ENCODE measurements at regions not wholly inside any gene's neighbourhood (a gene's known extent, or its start where the extent isn't known, plus 50 kb on each side); places are given as distances from the start of the nearest gene placed in this dataset.

GRCh38 chr1:185574139-185574875 lies 159.9 kb upstream of the HMCN1 start:
- peak; percentile 75 for DNase-seq

GRCh38 chr1:185573677-185574076 lies 160.5 kb upstream of the HMCN1 start:
- DNase-seq, result no peak

- no peak for DNase-seq
Measured at GRCh38 chr1:185573162-185573561, 161.0 kb upstream of the HMCN1 start.

- peak; percentile 61 for DNase-seq
Measured at GRCh38 chr1:185570962-185571361, 163.2 kb upstream of the HMCN1 start.

- no peak for DNase-seq
Measured at GRCh38 chr1:185568155-185569123, 165.8 kb upstream of the HMCN1 start.

- no peak for DNase-seq
Measured at GRCh38 chr1:185567440-185567839, 166.8 kb upstream of the HMCN1 start.

GRCh38 chr1:185566995-185567394 lies 167.2 kb upstream of the HMCN1 start:
- peak; percentile 47 for DNase-seq

GRCh38 chr1:185565302-185565701 lies 168.9 kb upstream of the HMCN1 start:
- DNase-seq, result peak; percentile 98

GRCh38 chr1:185564816-185565215 lies 169.4 kb upstream of the HMCN1 start:
- no peak for DNase-seq

GRCh38 chr1:185562461-185563359 lies 171.5 kb upstream of the HMCN1 start:
- no peak for DNase-seq

- DNase-seq, result no peak
Measured at GRCh38 chr1:185561629-185562028, 172.6 kb upstream of the HMCN1 start.

- DNase-seq, result no peak
Measured at GRCh38 chr1:185560760-185561159, 173.4 kb upstream of the HMCN1 start.

- DNase-seq, result no peak
Measured at GRCh38 chr1:185559684-185560331, 174.4 kb upstream of the HMCN1 start.

GRCh38 chr1:185559151-185559550 lies 175.0 kb upstream of the HMCN1 start:
- DNase-seq, result no peak

- no peak for DNase-seq
Measured at GRCh38 chr1:185556561-185556960, 177.6 kb upstream of the HMCN1 start.

- DNase-seq, result no peak
Measured at GRCh38 chr1:185555743-185556142, 178.4 kb upstream of the HMCN1 start.

GRCh38 chr1:185551008-185551407 lies 183.2 kb upstream of the HMCN1 start:
- no peak for DNase-seq

GRCh38 chr1:185549906-185550305 lies 184.3 kb upstream of the HMCN1 start:
- DNase-seq, result no peak

GRCh38 chr1:185546029-185546428 lies 188.2 kb upstream of the HMCN1 start:
- no peak for DNase-seq

GRCh38 chr1:185541871-185542301 lies 192.3 kb upstream of the HMCN1 start:
- DNase-seq, result no peak

GRCh38 chr1:185540295-185540694 lies 193.9 kb upstream of the HMCN1 start:
- no peak for DNase-seq

- DNase-seq, result no peak
Measured at GRCh38 chr1:185539277-185539943, 194.8 kb upstream of the HMCN1 start.
